Suppressor macrophage (primary cell): ENCODE measurements at regions not wholly inside any gene's neighbourhood (a gene's known extent, or its start where the extent isn't known, plus 50 kb on each side); places are given as distances from the start of the nearest gene placed in this dataset.
"Not testable (repeated sequence)": the region's sequence is repeated elsewhere in the genome, so short reads cannot be mapped to it uniquely, and the experiment has no call there.

Experiments used
- DNase-seq, 4 experiments: peaks; one replicate each; pipeline ENCODE4 v3.0.0-alpha.2; 2020 to 2022

DNA sequence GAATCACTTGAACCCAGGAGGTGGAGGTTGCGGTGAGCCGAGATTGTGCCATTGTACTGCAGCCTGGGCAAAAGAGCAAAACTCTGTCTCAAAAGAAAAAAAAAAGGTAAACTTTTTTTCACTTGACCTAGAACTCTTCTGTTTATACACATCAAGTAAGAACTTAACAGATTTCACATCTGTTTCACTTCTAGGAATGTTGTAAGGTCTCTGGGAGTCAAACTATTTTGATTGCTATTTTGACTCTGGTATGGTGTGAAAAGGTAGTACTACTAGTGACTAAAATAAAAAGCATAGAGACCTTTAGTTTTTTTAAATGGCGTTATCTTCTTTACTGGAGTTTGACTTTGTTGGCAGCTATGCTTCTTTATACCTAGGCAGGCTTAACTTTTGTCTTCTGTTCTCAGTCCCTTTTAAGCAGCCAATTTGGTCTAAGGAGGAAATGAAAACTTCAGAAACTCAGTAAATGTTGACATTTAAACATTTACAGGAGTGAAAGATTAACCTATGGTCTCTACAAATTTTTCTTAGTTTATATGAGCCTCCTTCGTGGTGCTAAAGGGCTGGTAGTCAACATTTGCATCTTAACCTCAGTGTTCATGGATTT, 84.7 kb downstream of the METTL2B start:
- not testable (repeated sequence) for DNase-seq

DNA sequence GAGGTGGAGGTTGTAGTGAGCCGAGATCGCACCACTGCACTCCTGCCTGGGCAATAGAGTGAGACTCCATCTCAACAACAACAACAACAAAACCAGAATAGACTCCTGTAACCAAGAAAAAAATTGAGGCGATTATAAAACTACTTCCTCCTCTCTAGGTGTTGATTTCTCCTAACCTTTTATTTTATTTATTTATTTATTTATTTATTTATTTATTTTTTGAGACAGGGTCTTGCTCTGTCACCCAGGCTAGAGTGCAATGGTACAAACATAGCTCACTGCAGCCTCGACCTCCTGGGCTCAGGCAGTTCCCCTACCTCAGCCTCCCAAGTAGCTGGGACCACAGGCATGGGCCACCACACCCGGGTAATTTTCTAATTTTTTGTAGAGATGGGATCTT, 86.2 kb downstream of the METTL2B start:
- not testable (repeated sequence) for DNase-seq

DNA sequence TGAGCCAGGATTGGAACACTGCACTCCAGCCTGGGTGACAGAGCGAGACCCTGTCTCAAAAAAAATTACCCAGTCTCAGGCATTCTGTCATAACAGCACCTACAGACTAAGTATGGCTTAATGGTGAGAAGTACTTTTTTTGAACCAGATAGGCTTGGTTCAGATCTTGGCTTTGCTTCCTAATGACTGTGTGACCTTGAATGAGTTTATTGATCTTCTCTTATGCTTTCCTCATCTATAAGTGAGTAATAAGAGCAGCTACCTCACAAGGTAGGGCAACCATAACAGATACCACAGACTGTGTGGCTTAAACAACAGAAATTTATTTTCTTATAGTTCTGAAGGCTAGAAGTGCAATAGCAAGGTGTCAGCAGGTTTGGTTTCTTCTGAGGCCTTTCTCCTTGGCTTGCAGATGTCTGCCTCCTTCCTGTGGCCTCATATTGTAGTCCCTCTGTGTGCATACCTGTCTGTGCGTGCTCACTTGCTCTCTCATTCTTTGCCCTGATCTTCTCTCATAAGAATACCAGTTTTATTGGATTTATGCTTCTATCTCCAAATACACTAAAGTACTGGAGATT, 87.7 kb downstream of the METTL2B start:
- not testable (repeated sequence) for DNase-seq

DNA sequence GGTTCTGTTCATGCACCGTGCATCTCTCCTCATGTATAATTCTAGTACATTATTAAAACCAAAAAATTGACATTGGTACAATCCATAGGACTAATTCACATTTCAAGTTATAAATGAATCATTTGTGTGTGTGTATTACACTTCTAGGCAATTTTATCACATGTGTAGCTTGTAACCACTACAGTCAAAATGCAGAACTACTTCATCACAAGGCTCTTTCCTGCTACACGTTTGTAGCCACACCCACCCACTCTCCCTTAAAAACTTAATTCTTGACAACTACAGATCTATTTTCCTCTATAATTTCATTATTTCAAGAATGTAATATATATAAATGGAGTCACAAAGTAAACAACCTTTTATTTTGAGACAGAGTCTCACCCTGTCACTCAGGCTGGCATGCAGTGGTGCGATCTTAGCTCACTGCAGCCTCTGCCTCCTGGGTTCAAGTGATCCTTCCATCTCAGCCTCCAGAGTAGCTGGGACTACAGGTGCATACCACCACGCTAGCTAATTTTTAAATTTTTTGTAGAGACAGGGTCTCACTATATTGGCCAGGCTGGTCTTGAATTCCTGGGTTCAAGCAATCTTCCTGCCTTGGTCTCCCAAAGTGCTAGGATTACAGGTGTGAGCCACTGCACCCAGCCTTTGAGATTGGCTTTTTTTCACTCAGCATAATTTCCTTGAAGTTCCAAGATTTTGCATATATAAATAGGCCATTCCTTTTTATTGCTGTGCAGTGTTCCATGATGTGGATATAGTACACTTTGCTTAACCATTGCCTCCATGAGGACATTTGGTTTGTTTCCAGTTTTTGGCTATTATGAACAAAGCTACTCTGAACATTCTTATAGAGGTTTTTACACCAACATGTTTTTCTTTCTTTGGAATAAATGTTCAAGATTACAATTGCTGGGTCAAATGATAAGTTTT, 88.7 kb downstream of the METTL2B start:
- DNase-seq = peak; percentile 17 to 67 (median 44)

DNA sequence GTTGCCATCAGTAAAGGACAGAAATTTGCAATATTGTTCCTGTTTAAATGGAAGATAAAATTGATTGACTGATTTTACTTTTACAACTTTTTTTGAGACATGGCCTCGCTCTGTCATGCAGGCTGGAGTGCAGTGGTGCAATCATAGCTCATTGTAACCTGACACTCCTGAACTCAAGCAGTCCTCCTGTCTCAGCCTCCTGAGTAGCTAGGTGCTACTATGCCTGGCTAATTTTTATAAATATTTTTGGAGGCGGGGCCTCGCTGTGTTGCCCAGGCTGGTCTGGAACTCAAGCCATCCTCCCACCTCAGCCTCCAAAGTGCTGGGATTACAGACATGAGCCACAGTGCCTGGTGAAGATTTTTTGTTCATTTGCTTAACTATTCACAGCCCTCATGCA, 96.8 kb upstream of the GARIN1A start:
- not testable (repeated sequence) for DNase-seq

DNA sequence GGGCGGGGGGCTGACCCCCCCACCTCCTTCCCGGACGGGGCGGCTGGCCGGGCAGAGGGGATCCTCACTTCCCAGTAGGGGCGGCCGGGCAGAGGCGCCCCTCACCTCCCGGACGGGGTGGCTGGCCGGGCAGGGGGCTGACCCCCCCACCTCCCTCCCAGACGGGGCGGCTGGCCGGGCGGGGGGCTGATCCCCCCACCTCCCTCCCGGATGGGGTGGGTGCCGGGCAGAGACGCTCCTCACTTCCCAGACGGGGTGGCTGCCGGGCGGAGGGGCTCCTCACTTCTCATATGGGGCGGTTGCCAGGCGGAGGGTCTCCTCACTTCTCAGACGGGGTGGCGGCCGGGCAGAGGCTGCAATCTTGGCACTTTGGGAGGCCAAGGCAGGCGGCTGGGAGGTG, 95.1 kb upstream of the GARIN1A start:
- not testable (repeated sequence) for DNase-seq

DNA sequence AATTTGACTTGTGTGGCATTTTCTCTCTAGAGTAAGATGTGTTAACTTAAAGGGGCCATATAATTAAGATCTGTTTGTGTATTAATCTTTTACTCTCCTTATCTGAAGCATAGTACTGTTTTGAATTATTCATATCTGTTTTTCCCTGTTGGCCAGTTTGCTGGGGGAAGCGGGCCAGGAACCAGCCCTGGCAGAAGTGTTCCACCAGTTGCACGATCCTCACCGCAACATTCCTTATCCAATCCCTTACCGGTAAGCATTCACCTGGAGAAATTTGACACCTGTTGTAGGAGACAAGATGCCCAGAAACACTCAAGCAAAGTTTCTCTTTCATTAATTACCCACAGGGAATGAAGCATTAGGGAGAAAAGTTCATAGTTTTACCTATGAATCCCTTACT, 92.2 kb upstream of the GARIN1A start:
- DNase-seq = not testable (repeated sequence)

DNA sequence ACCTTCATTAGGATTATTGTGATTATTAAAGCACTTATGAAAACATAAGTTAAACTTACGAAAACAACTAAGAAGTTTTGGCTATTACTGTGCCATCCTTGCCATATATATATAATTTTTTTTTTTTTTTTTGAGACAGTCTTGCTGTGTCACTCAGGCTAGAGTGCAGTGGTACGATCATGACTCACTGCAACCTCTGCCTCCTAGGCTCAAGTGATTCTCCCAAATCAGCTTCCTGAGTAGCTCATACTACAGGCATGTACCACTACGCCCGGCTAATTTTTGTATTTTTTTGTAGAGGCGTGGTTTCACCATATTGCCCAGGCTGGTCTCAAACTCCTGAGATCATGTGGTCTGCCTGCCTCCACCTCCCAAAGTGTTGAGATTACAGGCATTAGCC, 91.0 kb upstream of the GARIN1A start:
- DNase-seq = peak in 3 of 4 experiments; percentile 9 to 15 (median 12)

DNA sequence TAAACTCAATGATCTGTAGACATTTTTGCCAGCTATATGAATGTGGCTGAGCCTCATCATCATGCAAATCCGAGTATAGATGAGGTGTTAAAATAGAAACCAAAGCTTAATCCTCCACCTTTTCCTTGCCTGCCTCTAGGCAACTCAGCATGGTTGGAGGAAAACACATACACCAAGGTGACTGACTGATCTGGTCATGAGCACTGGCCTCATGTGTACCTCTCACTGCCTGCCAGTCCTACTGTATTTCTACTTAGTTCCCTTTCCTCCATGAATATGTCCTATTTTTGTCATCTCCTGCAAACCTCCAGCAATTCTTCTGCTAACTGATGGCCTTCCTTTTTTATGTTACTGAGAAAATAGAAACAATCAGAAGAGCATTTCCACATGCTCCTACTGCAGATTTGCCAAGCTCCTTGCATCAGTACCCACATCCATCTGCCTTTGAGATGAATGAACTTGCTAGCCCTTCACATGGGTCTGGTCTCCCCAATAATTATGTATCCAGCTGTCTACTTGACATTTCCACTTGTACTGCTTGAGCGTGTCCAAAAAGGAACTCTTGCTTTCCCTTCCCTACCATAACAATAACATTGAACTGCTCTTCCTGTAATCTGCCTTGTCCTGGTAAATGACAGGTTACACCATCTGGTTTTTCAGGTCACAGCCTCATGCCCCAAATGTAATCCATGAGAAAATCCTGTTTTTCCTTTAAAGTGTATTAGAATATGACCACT, 90.1 kb upstream of the GARIN1A start:
- not testable (repeated sequence) for DNase-seq

DNA sequence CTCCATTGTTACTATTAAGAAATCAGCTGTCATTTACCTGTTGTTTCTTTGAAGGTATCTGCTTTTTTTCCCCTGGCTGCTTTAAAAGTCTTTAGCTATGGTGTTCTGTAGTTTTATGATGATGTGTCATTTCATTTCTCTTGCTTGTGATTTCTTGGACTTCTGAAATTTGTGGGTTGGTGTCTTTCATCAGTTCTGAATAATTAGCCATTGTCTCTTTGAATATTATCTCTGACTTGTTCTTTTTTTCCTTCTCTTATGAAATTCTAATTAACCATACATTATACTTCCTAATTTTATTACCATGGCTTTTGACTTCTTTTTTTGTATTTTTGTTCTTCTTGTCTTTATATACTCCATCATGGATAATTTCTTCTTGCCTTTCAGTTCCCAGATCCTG, 85.4 kb upstream of the GARIN1A start:
- DNase-seq = not testable (repeated sequence)

DNA sequence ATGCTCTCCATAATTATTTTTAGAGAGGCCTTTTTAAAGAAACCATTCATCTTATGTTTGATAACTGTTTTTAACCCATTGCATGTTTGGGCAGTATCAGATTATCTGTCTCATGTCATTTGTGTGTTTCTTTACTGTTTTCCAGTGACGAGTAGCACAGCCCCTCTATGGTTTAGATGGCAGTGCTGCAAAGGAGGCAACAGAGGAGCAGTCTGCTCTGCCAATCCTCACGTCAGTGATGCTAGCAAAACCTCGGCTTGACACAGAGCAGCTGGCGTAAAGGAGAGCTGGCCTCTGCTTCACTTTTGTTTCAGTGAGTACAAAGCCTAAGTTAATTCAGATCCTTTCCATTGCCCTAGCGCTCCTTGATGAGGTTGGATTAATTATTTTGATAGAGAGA, 80.4 kb upstream of the GARIN1A start:
- no peak for DNase-seq

DNA sequence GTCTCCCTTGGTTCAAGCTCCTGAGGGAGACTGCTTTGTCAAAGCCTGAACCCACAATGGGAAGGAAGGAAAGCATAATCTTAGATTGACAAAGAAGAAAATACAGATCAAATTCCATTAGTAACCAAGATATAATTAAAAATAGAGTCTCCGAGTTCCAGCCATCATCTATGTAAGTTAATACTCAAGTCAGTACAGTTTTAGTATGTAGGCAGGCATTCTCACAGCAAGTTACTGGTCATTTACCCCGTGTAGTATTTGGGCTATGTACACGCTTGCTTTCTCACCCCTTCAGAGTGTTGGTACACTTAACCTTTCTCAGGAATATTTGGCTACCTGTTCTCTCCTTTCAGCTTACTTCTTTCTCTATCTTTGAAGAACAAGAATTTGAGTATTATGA, 79.9 kb upstream of the GARIN1A start:
- DNase-seq = not testable (repeated sequence)

DNA sequence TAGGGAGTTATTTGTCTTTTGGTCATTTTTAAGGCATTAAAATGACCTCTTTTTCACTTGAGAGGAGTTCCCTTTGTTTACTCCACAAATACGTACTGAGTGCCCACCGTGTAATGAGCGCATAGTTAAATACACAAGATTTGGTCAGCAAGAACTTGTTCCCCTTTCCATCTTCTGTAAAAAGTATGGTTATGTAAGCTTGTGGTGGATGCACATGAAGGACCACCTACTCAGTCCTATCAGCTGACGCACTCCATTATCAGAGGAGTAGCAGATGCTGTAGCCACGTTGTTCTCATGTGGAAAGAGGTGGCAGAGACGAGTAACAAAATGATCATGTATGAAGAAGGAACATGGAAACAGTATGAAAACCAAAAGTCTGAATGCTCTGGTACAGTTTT, 78.0 kb upstream of the GARIN1A start:
- DNase-seq = peak; percentile 62 to 89 (median 78)

DNA sequence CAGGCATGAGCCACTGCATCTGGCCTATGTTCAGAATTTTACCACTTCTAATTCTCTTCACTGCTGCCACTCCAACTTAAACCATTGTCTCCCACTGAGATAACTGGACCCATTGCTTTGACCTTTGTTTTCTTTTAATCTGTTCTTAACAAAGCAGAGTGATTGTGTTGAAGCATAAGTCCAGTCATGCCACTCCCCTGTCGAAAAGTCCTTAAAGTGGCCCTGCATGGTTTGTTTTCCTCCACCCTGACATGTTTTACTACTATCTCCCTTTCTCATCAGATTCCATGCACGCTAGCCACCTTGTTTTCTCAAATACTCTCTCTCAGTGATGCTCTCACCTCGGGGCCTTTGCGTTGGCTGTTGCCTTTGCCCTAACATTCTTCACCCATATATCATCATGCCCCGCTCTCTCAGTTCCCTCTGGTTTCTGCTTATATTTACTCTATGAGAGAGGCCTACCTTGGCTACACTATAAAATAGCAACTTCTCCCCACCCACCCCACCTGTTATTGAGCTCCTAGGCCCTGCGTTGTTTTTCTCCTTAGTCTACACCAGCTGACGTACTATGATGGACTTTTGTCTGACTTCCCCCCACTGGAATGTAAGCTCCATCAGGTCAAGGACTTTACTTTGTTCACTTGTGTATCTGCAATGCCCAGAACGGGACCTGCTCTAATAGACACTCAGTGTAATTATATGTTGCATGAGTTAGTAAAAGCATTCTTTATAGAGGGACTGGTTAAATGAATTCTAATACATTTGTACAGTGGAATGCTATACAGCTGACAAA, 75.6 kb upstream of the GARIN1A start:
- DNase-seq = not testable (repeated sequence)

DNA sequence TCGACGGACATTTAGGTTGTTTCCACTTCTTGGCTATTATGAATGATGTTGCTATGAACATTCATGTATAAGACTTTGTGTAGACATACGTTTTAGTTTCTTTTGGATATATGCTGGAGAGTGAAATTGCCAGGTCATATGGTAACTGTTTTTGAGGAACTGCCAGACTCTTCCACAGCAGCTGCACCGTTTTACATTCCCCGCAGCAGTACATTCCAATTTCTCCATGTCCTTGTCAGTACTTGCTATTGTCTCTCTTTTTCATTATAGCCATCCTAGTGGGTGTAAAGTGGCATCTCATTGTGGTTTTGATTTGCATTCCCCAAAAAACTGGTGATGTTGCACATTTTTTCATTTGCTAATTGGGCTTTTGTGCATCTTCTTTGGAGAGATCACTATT, 73.1 kb upstream of the GARIN1A start:
- not testable (repeated sequence) for DNase-seq

DNA sequence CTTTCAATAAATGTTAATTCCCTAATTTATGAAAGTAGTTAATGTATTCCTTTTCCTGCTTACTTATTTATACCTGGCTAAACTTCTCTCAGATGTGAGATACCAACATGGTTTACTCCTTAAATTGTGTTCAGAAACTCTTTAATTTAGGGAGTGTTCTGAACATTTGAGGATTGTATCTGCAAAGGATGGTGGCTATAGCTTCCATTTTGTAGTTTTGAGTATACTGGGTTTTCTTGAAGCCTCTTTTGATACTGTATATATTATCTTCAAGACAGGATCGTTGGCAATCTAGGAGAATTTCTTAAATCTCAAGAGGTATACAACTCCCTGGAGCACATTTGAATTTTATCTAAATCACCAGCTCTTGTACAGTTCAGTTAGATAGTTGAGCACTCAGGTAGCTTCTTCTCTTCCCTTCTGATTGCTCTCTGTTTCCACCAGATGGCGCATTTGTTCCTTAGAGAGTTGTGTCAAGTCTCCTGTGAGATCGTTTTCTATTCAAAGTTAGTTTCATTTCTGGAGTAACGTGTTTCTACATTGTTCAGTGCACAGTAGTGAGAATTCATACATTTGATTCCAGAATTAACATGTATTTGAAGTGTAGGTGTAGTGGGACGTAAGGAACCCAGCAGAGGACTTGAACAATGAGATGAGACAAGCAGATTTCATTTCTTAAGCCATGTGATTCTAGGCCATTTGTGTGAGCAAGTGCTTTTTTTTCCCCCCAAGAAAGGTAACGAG, 63.2 kb upstream of the GARIN1A start:
- peak in 3 of 4 experiments; percentile 28 to 44 (median 42) for DNase-seq

DNA sequence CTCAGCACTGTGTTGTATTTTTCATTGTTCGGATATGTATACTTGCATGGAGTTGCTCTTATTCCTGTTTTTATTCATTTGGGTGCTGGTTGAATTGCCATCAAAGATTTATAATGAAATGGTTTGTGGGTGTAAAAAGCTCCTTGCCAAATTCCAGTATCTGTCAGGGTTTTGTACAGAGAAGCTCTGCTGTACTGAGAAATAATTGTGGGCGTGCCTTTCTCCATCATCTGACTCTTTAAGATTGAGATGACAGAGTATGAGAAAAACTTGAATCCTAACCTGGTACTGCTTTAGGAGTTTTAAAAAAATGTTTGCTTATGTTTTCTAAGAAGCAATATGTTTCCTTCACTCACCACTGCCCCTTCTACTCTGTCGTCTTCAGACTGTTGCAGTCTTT, 58.7 kb upstream of the GARIN1A start:
- DNase-seq = not testable (repeated sequence)

DNA sequence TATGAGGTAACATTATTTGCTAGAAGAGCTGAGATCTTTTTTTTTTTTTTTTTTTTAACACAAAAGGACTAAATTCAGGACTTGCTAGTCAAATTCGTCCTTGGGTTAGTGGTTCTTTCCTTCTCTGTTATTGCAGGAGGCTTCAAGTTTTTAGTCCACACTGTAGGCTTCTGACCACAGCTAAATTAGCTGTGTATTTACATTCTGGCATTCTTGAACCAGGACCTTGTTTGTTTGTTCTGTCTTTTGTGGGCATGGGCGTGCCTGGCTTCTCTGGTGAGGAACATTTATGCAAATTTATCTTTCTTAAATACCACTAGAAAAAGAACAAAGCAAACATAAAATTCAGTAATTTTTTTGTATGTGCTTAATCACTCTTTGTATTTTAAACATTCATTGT, 57.3 kb upstream of the GARIN1A start:
- DNase-seq = not testable (repeated sequence)

DNA sequence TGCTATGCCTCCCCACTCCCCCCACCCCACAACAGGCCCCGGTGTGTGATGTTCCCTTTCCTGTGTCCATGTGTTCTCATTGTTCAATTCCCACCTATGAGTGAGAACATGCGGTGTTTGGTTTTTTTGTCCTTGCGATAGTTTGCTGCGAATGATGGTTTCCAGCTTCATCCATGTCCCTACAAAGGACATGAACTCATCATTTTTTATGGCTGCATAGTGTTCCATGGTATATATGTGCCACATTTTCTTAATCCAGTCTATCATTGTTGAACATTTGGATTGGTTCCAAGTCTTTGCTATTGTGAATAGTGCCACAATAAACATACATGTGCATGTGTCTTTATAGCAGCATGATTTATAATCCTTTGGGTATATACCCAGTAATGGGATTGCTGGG, 55.3 kb upstream of the GARIN1A start:
- not testable (repeated sequence) for DNase-seq
